ENCODE measurements at regions not wholly inside any gene's neighbourhood (a gene's known extent, or its start where the extent isn't known, plus 50 kb on each side); places are given as distances from the start of the nearest gene placed in this dataset.
"Not testable (repeated sequence)": the region's sequence is repeated elsewhere in the genome, so short reads cannot be mapped to it uniquely, and the experiment has no call there.

DNA sequence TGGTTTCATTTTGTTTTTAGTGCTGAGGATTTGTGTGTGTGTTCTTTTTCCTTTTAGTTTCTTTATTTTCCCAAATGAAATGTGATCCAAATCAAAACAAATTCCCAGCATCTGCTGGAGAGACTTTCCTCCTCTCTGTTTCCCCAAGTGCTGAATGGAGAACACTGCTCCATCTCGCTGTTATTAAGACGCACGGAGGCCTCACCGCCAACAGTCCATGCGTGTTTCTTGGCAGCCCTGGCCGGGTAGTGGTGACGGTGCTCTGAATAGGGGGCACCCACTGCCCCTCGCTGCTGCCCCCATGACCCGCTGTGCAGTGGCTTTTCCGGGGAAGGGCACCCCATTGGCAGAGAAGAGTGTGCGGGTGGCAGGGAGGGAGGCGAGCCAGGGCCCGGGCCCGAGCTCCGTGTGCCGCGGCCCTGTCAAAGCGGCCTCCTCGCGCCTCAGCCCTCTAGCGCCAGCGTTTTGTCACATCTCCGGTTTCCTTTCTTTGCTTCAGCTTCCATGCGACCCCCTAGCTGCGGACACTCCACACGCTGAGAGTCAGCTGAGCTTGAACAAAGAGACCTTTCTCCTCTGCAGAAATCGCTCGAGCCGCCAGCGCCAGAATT lies 473.7 kb upstream of the SALL3 start:
- DNase-seq (ENCODE audit: low spot score): no peak

- no peak for DNase-seq (ENCODE audit: low spot score)
Measured at GRCh38 chr18:78507217-78507616, 472.4 kb upstream of the SALL3 start.

DNA sequence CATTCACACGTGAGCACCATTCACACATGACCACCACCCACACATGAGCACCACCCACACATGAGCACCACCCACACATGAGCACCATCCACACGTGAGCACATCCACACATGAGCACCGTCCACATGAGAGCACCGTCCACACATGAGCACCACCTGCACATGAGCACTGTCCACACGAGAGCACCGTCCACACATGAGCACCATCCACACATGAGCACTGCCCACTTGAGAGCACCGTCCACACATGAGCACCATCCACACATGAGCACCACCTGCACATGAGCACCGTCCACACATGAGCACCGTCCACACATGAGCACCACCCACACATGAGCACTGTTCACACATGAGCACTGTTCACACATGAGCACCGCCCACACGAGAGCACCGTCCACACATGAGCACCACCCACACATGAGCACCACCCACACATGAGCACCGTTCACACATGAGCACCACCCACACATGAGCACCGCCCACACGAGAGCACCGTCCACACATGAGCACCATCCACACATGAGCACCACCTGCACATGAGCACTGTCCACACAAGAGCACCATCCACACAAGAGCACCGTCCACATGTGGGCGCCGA lies 471.3 kb upstream of the SALL3 start:
- not testable (repeated sequence) for DNase-seq (ENCODE audit: low spot score)

DNA sequence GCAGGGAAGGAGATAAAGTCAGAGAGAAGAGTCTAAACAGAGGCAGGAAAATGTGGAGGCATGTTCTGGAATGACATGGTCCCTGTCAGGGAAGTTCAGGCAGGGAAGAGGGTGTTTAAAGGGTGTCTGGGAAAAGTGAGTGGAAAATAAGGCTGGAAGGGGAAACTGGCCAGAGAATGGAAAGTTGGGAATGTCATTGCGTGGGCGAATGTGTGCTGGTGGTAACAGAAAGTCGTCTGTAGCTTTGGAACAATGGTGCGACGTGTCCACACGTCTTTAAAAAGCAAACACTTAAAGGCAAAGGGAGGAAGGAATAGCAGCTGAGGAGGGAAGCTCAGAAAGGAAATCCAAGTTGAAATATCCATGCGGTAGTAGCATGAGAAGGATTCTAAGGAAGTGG lies 469.5 kb upstream of the SALL3 start:
- no peak for DNase-seq (ENCODE audit: low spot score)

DNA sequence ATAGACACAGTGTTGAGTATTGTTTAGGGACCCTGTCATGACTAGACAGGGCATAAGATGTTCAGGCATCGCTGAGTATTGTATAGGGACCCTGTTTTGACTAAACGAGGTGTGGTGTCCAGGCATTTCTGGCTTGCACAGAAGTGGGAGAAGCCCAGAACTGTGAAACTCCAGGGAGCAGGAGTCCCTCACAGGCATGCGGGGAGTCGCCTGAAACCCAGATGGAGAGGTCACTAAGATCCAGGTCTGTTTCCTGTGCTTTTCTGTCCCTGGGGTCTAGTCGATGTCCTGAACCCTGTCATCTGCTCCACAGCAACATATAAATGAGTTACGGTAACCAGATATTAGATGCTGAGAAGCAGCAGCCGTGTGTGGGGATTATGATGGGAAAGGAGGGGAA lies 469.0 kb upstream of the SALL3 start:
- DNase-seq (ENCODE audit: low spot score): no peak

DNA sequence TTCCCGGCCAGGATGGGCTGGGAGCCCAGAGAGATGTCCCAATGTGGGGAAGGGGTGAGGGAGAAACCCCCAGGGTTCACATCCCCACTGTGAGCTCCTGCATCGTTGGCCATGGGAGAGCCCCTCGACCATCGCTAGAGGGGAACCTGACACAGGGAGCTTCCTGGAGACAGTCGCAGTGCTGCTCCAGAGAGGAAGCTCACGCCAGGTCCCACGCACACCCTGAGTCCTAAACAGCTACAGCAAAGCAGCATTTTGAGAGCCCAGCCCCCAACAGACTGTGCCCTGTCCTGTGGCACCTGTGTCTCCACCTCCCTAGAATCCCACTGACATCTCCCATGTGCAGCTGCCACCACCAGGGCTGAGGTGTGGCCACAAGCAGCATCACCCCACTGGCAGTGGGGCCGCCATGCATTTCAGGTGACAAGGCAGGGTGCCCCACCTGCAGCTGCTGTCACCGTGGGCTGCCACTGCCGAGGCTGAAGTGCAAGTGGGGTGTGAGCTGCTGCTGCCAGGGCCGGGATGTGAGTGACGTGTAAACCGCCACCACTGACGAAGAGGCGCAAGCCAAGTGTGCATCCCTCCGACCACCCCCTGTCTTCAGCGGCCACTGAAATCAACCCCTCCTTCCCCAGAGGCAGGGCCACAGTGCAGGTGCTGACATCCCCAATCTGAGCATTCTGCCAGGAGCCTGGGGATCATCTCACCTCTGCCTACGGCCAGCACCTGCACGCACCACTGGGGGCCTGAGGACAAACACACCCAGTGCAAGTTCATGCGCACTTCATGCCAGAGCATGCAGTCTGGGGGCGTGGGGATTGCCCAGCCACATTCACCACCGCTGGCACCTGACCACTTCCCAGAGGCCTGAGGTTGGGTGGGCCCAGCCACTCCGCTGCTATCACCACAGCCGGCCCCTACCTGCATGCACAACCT lies 467.7 kb upstream of the SALL3 start:
- DNase-seq (ENCODE audit: low spot score): no peak

GRCh38 chr18:78514910-78515670 lies 464.5 kb upstream of the SALL3 start:
- DNase-seq (ENCODE audit: low spot score): no peak

- no peak for DNase-seq (ENCODE audit: low spot score)
Measured at GRCh38 chr18:78517328-78517727, 462.3 kb upstream of the SALL3 start.

- no peak for DNase-seq (ENCODE audit: low spot score)
Measured at GRCh38 chr18:78517973-78518372, 461.6 kb upstream of the SALL3 start.

GRCh38 chr18:78518805-78519204 lies 460.8 kb upstream of the SALL3 start:
- no peak for DNase-seq (ENCODE audit: low spot score)

DNA sequence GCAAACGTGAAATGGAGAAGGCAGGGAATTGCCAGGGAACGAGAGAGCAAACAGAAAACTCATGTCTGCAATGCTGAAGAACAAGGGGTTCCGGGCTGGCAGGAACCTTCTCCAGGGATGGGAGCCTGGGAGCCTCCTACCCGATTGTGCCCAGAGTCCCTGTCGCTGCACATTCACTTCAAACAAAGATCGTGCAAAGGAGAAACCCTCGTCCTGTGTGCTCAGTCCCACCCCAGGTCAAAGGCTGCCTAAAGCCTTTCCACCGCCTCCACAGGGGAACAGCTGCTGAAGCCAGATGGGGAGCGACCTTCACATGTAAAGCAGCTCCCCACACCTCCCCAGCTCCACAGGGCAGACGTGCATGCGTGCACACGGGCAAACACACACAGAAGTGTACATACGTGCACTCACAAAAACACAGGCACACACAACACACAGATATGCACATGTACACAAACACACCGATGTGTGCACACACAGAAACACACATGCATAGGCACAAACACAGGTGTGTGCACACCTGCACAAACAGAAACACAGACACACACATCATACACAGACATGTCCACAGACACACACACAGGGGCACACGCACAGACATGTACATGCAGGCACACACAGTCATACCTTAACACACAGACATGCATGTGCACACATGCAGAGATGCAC lies 460.1 kb upstream of the SALL3 start:
- no peak for DNase-seq (ENCODE audit: low spot score)

GRCh38 chr18:78521136-78521535 lies 458.5 kb upstream of the SALL3 start:
- no peak for DNase-seq (ENCODE audit: low spot score)

GRCh38 chr18:78521744-78522143 lies 457.9 kb upstream of the SALL3 start:
- DNase-seq (ENCODE audit: low spot score): no peak

DNA sequence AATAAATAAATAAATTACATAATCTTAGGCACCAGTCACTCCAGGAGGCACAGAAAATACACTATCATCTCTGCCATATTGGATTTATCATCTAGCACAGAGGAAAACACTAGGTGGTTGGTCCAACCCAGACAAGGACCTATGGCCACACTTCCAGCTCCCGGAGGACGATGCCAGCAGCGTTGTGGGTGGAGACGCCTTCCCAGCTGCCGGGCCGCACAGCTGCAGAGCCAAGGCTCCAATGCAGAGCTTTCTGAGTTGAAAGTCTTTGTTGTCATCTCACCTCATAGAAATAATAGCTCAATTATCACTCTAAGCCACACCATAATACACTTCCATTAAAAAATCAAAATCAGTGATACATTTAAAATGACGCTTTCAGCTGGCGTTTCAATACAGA lies 457.1 kb upstream of the SALL3 start:
- DNase-seq (ENCODE audit: low spot score): no peak

- DNase-seq (ENCODE audit: low spot score): no peak
Measured at GRCh38 chr18:78523850-78524249, 455.8 kb upstream of the SALL3 start.

GRCh38 chr18:78525366-78526111 lies 454.1 kb upstream of the SALL3 start:
- DNase-seq (ENCODE audit: low spot score): no peak

- no peak for DNase-seq (ENCODE audit: low spot score)
Measured at GRCh38 chr18:78526275-78526674, 453.3 kb upstream of the SALL3 start.

DNA sequence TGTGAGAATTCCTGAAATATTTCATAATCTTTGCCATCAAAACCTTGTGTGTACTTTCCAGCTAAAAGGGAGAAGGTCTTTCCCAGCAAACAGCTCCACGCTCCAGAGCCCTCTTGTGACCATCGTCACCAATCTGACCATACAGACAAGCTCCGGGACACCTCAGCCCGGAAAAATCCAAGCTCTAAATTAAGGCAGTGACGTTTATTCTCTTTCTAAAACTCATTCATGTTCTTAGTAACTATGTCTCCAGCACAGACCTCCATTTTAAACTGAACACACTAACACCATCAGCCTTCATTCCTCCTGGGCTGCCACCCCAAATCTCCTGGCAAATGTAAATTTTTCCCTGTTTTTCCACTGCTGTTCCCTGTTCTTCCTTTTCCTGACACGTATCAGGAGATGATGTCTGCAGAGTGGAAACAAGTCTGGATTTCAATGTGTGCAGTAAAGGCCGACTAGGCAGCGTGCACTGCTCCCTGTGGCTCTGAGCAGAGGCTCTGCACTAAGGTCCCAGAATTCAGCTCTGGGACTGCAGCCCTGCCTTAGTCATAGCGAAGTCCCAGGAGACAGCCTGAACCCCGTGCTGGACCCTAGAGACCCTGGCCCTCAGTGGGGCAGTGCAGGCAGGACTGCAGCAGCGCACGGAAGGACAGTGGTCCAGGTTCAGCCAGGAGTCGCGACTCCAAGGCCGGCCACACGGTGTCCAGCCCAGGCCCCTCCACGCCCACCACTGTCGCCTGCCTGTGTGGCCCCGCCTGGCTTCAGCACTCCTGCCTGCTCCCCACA lies 452.5 kb upstream of the SALL3 start:
- no peak for DNase-seq (ENCODE audit: low spot score)

GRCh38 chr18:78527984-78528383 lies 451.6 kb upstream of the SALL3 start:
- no peak for DNase-seq (ENCODE audit: low spot score)
